ENCODE measurements at regions not wholly inside any gene's neighbourhood (a gene's known extent, or its start where the extent isn't known, plus 50 kb on each side); places are given as distances from the start of the nearest gene placed in this dataset.

- TF ChIP-seq EZH2 (IDR thresholded peaks at IDR 0.05), result no peak
- TF ChIP-seq POLR2AphosphoS5 (IDR thresholded peaks at IDR 0.05; ENCODE audit: borderline replicate concordance, low read depth, low read length), result no peak
- no peak for TF ChIP-seq FOXP2 (optimal IDR thresholded peaks at IDR 0.05; ENCODE audit: control extremely low read depth, extremely low read length, insufficient read depth)
Measured at GRCh38 chr3:137330246-137330645, 372.5 kb downstream of the IL20RB start.
